ES-I3 (cell line): ENCODE measurements at regions not wholly inside any gene's neighbourhood (a gene's known extent, or its start where the extent isn't known, plus 50 kb on each side); places are given as distances from the start of the nearest gene placed in this dataset.

ENCODE experiments used
- H3K36me3 ChIP-seq: 2 replicates; pipeline ENCODE4 v1.6.1; 2013; ENCODE audit warnings: mild to moderate bottlenecking, low read length, control low read depth, moderate library complexity; ENCODE audit not compliant: insufficient read depth
- H3K4me1 ChIP-seq: 2 replicates; pipeline ENCODE4 v1.6.1; 2013; ENCODE audit warnings: mild to moderate bottlenecking, control low read depth, low read length; ENCODE audit not compliant: insufficient read depth
- H3K9ac ChIP-seq: 2 replicates; pipeline ENCODE4 v1.6.1; 2013; ENCODE audit warnings: low read depth, mild to moderate bottlenecking, low read length, moderate library complexity
- H3K9me3 ChIP-seq: 2 replicates; pipeline ENCODE4 v1.6.1; 2013; ENCODE audit warnings: mild to moderate bottlenecking, low read length, moderate library complexity; ENCODE audit not compliant: control insufficient read depth, insufficient read depth

- H3K4me1 ChIP-seq = no peaks in the 10 kb centered on the region
- no peak overlapping the region for H3K9ac ChIP-seq
- no peaks in the 10 kb centered on the region; the same call in 1 of the 2 replicates for H3K36me3 ChIP-seq
- no peaks in the 10 kb centered on the region for H3K9me3 ChIP-seq
Measured at GRCh38 chr3:89586676-89587075, 479.3 kb downstream of the EPHA3 start.

DNA sequence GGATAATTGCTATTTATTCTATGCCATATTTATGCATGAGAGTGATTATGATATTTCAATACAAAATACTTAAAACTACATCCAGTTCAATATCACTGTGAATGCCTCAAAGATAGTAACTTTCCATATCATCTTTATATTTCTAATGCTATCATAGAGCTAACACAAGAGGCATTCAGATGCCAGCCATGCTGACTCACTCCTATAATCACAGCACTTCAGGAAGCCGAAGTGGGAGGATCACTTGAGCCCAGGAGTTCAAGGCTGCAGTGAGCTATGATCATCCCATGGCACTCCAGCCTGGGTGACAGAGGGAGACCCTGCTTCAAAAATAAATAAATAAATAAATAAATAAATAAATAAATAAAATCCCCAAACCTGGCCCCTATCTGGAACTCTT lies 498.7 kb downstream of the EPHA3 start:
- no peaks in the 10 kb centered on the region for H3K36me3 ChIP-seq
- H3K4me1 ChIP-seq = no peaks in the 10 kb centered on the region
- no peak overlapping the region for H3K9ac ChIP-seq
- no peaks in the 10 kb centered on the region for H3K9me3 ChIP-seq

DNA sequence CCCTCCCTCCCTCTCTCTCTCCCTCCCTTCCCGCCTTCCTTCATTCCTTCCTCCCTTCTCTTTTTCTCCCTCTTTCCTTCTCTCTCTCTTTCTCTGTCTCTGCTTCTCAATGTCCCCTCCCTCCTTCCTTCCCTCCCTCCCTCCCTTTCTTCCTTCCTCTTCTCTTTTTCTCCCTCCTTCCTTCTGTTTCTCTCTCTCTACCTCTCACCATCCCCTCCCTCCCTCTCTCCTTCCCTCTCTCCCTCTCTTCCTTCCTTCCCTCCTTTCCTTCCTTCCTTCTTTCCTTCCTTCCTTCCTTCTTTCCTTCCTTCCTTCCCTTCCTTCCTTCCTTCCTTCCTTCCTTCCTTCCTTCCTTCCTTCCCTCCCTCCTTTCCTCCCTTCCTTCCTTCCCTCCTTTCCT lies 504.6 kb downstream of the EPHA3 start:
- H3K9ac ChIP-seq = no peak overlapping the region
- no peaks in the 10 kb centered on the region for H3K9me3 ChIP-seq
- no peaks in the 10 kb centered on the region for H3K36me3 ChIP-seq
- H3K4me1 ChIP-seq = peaks cover 11% of the 10 kb centered on the region; the same call in 1 of the 2 replicates

DNA sequence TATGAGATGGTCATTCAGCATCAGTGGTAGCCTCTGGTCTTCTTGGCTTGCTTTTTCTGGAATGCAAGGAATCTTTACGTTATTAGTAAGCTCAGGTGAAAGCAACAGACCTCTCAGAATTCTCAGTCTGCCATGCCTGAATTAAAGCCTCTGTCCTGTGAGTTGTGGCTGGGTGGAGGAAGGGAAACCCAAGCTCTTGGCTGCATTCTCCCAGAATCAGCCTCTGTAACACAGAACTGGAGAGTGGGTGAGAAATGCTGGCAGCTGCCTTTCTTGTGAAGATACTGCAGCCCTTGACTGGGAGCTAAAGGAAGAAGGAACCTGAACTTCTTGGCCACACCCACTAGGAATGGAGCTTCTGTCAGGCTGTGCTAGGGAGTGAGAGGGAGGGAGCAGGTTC lies 505.8 kb downstream of the EPHA3 start:
- peaks cover 11% of the 10 kb centered on the region; the same call in 1 of the 2 replicates for H3K4me1 ChIP-seq
- H3K9me3 ChIP-seq = no peaks in the 10 kb centered on the region
- no peak overlapping the region for H3K9ac ChIP-seq
- no peaks in the 10 kb centered on the region for H3K36me3 ChIP-seq

- Histone ChIP-seq H3K9me3 (no peaks in the 10 kb centered on the region), H3K36me3 (no peaks in the 10 kb centered on the region), H3K9ac (no peak overlapping the region), H3K4me1 (peaks cover 11% of the 10 kb centered on the region; the same call in 1 of the 2 replicates)
Measured at GRCh38 chr3:89617706-89618105, 510.3 kb downstream of the EPHA3 start.

DNA sequence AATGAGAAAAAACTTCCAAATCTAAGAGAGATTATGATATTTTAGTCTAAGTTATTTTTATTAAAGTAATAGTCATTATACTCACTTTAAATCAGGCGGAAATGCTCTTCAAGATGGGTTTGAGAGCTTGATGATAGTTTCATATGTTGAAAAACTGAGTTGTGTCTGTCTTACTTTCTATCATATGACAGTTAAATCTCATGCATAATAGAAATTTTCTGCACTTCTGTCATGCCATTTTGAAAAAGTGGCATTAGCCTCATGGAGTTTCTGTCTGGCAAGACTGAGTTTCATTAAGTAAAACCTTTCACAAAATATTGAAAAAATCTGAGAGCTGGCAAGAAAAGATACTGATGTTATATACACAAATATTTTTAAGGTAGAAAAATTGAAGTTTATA lies 511.8 kb downstream of the EPHA3 start:
- Histone ChIP-seq H3K4me1 (0 out of 2 replicates have a peak, but pooled peaks cover under 1% of the 10 kb centered on the region), H3K36me3 (no peaks in the 10 kb centered on the region), H3K9ac (no peak overlapping the region), H3K9me3 (no peaks in the 10 kb centered on the region)

- H3K4me1 ChIP-seq = no peaks in the 10 kb centered on the region
- H3K9ac ChIP-seq = no peak overlapping the region
- H3K36me3 ChIP-seq = no peaks in the 10 kb centered on the region
- H3K9me3 ChIP-seq = no peaks in the 10 kb centered on the region
Measured at GRCh38 chr3:89622063-89622700, 514.8 kb downstream of the EPHA3 start.

- Histone ChIP-seq H3K4me1 (no peaks in the 10 kb centered on the region), H3K9me3 (no peaks in the 10 kb centered on the region), H3K36me3 (no peaks in the 10 kb centered on the region), H3K9ac (no peak overlapping the region)
Measured at GRCh38 chr3:89624494-89624893, 517.1 kb downstream of the EPHA3 start.

DNA sequence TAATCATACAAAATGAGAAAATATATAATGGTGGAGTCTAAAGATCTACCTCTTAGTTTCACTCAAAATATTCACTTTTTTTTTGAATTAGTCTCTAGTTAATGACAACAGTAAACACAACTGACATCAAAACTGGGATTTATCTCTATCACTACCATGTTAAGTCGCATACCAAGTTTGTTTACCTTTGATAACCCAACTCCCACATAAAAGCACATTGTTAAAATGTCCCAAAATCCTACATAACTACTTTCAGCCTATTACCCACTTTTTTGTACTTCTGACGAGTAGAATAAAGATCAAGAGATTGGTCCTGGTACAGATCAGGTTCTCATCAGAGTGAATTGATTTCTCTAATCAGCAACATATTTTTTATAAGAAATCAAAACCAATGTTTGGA lies 518.5 kb downstream of the EPHA3 start:
- no peaks in the 10 kb centered on the region for H3K4me1 ChIP-seq
- no peaks in the 10 kb centered on the region for H3K9me3 ChIP-seq
- H3K36me3 ChIP-seq = no peaks in the 10 kb centered on the region
- H3K9ac ChIP-seq = no peak overlapping the region

GRCh38 chr3:89628856-89629670 lies 521.6 kb downstream of the EPHA3 start:
- no peaks in the 10 kb centered on the region for H3K36me3 ChIP-seq
- H3K4me1 ChIP-seq = no peaks in the 10 kb centered on the region
- H3K9ac ChIP-seq = no peak overlapping the region
- no peaks in the 10 kb centered on the region for H3K9me3 ChIP-seq

GRCh38 chr3:89635137-89635536 lies 527.7 kb downstream of the EPHA3 start:
- no peaks in the 10 kb centered on the region for H3K4me1 ChIP-seq
- no peak overlapping the region for H3K9ac ChIP-seq
- no peaks in the 10 kb centered on the region for H3K9me3 ChIP-seq
- H3K36me3 ChIP-seq = no peaks in the 10 kb centered on the region

DNA sequence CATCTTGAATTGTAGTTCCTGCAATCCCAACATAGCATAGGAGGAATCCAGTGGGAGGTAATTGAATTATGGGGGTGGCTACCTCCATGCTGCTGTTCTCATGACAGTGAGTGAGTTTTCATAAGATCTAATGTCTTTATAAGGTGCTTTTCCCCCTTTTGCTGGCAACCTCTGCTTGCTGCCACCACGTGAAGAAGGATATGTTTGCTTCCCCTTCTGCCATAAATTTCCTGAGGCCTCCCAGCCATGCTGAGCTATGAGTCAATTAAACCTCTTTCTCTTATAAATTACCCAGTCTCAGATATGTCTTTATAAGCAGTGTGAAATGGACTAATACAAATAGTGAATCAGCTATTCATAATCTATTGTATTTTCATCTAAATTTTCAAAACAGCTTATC lies 537.3 kb downstream of the EPHA3 start:
- Histone ChIP-seq H3K9ac (no peak overlapping the region), H3K4me1 (no peaks in the 10 kb centered on the region), H3K9me3 (no peaks in the 10 kb centered on the region; the same call in 1 of the 2 replicates), H3K36me3 (no peaks in the 10 kb centered on the region)

- no peak overlapping the region for H3K9ac ChIP-seq
- no peaks in the 10 kb centered on the region for H3K36me3 ChIP-seq
- H3K9me3 ChIP-seq = no peaks in the 10 kb centered on the region
- H3K4me1 ChIP-seq = no peaks in the 10 kb centered on the region
Measured at GRCh38 chr3:89649431-89649830, 542.0 kb downstream of the EPHA3 start.

- Histone ChIP-seq H3K9me3 (no peaks in the 10 kb centered on the region; the same call in 1 of the 2 replicates), H3K9ac (no peak overlapping the region), H3K4me1 (no peaks in the 10 kb centered on the region), H3K36me3 (no peaks in the 10 kb centered on the region)
Measured at GRCh38 chr3:89654031-89654430, 546.6 kb downstream of the EPHA3 start.

DNA sequence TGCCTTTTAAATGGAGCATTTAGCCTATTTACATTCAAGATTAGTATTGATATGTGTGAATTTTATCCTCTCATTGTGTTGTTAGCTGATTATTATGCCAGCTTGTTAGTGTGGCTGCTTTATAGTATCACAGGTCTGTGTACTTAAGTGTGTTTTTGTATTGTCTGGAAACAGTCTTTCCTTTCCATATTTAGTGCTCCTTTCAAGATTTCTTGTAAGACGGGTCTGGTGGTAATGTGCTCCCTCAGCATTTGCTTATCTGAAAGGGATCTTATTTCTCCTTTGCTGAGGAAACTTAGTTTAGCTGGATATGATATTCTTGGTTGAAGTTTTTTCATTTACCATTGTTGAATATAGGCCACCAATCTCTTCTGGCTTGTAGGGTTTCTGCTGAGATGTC lies 549.0 kb downstream of the EPHA3 start:
- Histone ChIP-seq H3K4me1 (no peaks in the 10 kb centered on the region), H3K9me3 (no peaks in the 10 kb centered on the region; the same call in 1 of the 2 replicates), H3K9ac (no peak overlapping the region), H3K36me3 (no peaks in the 10 kb centered on the region)
